ENCODE measurements at regions not wholly inside any gene's neighbourhood (a gene's known extent, or its start where the extent isn't known, plus 50 kb on each side); places are given as distances from the start of the nearest gene placed in this dataset.

DNA sequence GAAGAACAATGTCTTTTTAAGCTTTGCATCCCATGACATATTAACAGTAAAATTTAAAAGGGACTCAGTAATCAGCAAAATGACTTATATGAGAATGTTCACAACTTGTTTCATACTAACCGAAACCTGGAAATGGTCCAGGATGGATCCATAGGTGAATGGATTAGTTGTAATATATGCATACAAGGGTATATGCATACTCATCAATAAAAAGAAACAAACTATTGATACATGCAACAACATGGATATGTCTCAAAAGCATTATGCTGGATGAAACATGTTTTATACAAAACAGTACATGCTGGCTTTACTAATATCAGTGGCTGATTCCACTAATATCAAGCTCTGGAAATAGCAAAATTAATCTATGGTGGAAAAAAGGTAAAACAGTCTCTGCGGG is 108.5 kb upstream of the HIVEP1 start:
- TF ChIP-seq, protein P1, sequence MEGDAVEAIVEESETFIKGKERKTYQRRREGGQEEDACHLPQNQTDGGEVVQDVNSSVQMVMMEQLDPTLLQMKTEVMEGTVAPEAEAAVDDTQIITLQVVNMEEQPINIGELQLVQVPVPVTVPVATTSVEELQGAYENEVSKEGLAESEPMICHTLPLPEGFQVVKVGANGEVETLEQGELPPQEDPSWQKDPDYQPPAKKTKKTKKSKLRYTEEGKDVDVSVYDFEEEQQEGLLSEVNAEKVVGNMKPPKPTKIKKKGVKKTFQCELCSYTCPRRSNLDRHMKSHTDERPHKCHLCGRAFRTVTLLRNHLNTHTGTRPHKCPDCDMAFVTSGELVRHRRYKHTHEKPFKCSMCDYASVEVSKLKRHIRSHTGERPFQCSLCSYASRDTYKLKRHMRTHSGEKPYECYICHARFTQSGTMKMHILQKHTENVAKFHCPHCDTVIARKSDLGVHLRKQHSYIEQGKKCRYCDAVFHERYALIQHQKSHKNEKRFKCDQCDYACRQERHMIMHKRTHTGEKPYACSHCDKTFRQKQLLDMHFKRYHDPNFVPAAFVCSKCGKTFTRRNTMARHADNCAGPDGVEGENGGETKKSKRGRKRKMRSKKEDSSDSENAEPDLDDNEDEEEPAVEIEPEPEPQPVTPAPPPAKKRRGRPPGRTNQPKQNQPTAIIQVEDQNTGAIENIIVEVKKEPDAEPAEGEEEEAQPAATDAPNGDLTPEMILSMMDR (optimal IDR thresholded peaks at IDR 0.05 in 1 of 3, IDR thresholded peaks at IDR 0.05 in 1 of 3, conservative IDR thresholded peaks at IDR 0.05 in 1 of 3; ENCODE audit: extremely low read depth in 1 of 3, insufficient read depth in 2 of 3, low read length in 3 of 3), result no peak
- TF ChIP-seq EZH2 (IDR thresholded peaks at IDR 0.05; ENCODE audit: low read length), result no peak
